T-cell (primary cell): ENCODE measurements at regions not wholly inside any gene's neighbourhood (a gene's known extent, or its start where the extent isn't known, plus 50 kb on each side); places are given as distances from the start of the nearest gene placed in this dataset.

Source experiments
- ATAC-seq, 4 experiments: fragments of 200-7000 bp in 3 of 4; fragments of 150-1000 bp in 1 of 4; cut with Tn5 transposase; replicated peaks in 1 of 4; 1 replicate in 3 of 4; 2 replicates in 1 of 4; pipeline ENCODE4 v1.10.0; 2021; ENCODE audit warnings: moderate library complexity in 3 of 4, mild to moderate bottlenecking in 2 of 4, moderate number of reproducible peaks in 1 of 4
- CTCF ChIA-PET, 2 donors: fragments of 300-600 bp; sonication (Branson Sonifier 250); formaldehyde crosslinking; loops; one replicate each; lab custom pipeline; 2022; ENCODE audit warnings: antibody characterized with exemption in 2 of 2; lab: Charles Lee
- POLR2A ChIA-PET, 2 donors: fragments of 300-600 bp; sonication (Branson Sonifier 250); formaldehyde crosslinking; loops; one replicate each; lab custom pipeline; 2022; ENCODE audit warnings: antibody characterized with exemption in 2 of 2; lab: Charles Lee
- DNase-seq, 35 experiments: peaks; one replicate each; pipeline versions ENCODE4 v3.0.0 to v3.0.0-alpha.2; 2013 to 2023
- H3K27ac ChIP-seq: one replicate; pipeline ENCODE4 v1.5.1; 2013; ENCODE audit warnings: low read length
- H3K27me3 ChIP-seq, 2 experiments: replicated peaks in 1 of 2; 1 replicate in 1 of 2; 2 replicates in 1 of 2; pipeline versions ENCODE4 v1.6.1 to v1.7.0; 2013; ENCODE audit warnings: low read length in 1 of 2, mixed read lengths in 1 of 2; ENCODE audit not compliant: control insufficient read depth in 2 of 2, insufficient read depth in 2 of 2; ENCODE audit errors: extremely low read depth in 1 of 2
- H3K36me3 ChIP-seq, 2 donors: 1 replicate in 1 of 2; 2 replicates in 1 of 2; pipeline versions ENCODE4 v1.6.1 to v1.7.0; 2013; ENCODE audit warnings: low read length in 1 of 2; ENCODE audit not compliant: control insufficient read depth in 2 of 2, insufficient read depth in 1 of 2; ENCODE audit errors: extremely low read depth in 1 of 2
- H3K4me1 ChIP-seq, 2 experiments: 1 replicate in 1 of 2; 2 replicates in 1 of 2; pipeline versions ENCODE4 v1.6.1 to v1.7.0; 2013; ENCODE audit warnings: low read length in 2 of 2, mixed read lengths in 1 of 2; ENCODE audit not compliant: insufficient read depth in 2 of 2, control insufficient read depth in 1 of 2; ENCODE audit errors: extremely low read depth in 1 of 2
- H3K4me3 ChIP-seq, 2 donors: 1 replicate in 1 of 2; 2 replicates in 1 of 2; pipeline versions ENCODE4 v1.5.1 to v1.7.0; 2013; ENCODE audit warnings: mild to moderate bottlenecking in 2 of 2, low read length in 1 of 2, moderate library complexity in 1 of 2; ENCODE audit not compliant: control insufficient read depth in 1 of 2; ENCODE audit errors: extremely low read depth in 1 of 2
- H3K9me3 ChIP-seq: 2 replicates; pipeline ENCODE4 v1.7.0; 2013
- H3K27ac Mint-ChIP-seq, 2 donors: one replicate each; pipeline ENCODE4 v1.8.0; 2020 to 2021; ENCODE audit warnings: mild to moderate bottlenecking in 2 of 2, mixed read lengths in 2 of 2
- H3K27me3 Mint-ChIP-seq, 2 donors: one replicate each; pipeline ENCODE4 v1.8.0; 2021 to 2022; ENCODE audit warnings: mixed read lengths in 2 of 2
- H3K36me3 Mint-ChIP-seq: one replicate; pipeline ENCODE4 v1.8.0; 2021; ENCODE audit warnings: mixed read lengths
- H3K4me1 Mint-ChIP-seq, 3 donors: one replicate each; pipeline ENCODE4 v1.8.0; 2020 to 2022; ENCODE audit warnings: mixed read lengths in 3 of 3, mild to moderate bottlenecking in 1 of 3
- H3K4me3 Mint-ChIP-seq, 3 donors: one replicate each; pipeline ENCODE4 v1.8.0; 2020 to 2022; ENCODE audit warnings: mild to moderate bottlenecking in 3 of 3, mixed read lengths in 3 of 3, moderate library complexity in 3 of 3
- H3K9me3 Mint-ChIP-seq, 3 donors: one replicate each; pipeline ENCODE4 v1.8.0; 2020 to 2022; ENCODE audit warnings: mixed read lengths in 3 of 3
- WGBS: methylation state at CpG from one replicate; pipeline ENCODE4 v1.1.5; 2013; ENCODE audit warnings: missing lambda C conversion rate; ENCODE audit not compliant: insufficient coverage; 5-methylcytosine and 5-hydroxymethylcytosine counted together

DNA sequence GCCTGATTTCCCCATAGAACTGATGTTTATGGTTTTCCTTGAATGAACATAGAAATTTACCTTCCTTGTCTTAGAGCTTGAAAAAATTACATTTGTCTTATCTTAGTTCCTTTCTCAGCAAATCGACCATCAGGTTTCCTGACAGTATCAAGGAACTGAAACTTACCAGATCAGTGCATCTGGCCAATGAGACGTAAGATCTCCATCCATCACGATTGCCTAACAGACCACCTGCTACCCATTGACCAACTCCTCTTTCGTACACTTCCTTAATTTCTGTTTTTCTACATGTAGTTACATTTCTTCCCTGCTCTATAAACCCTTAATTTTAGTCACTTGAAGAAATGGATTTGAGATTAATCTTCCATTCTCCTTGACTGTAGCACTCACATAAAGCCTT is 57.4 kb upstream of the TMPRSS15 start:
- Mint-ChIP-seq H3K4me1 (no peaks in the 10 kb centered on the region), H3K9me3 (peaks cover 0 to 15% (median 4%) of the 10 kb centered on the region in 3 donors), H3K27me3 (no peaks in the 10 kb centered on the region), H3K36me3 (no peaks in the 10 kb centered on the region), H3K27ac (no peak overlapping the region), H3K4me3 (no peak overlapping the region)
- Histone ChIP-seq H3K27ac (no peak overlapping the region), H3K9me3 (no peaks in the 10 kb centered on the region), H3K4me3 (no peak overlapping the region), H3K36me3 (no peaks in the 10 kb centered on the region), H3K4me1 (no peaks in the 10 kb centered on the region), H3K27me3 (no peaks in the 10 kb centered on the region)
- ATAC-seq = no peak
- no peak for DNase-seq
- POLR2A ChIA-PET = no interaction called here
- 49% methylated on average over 3 of the region's 4 CpGs for WGBS
- CTCF ChIA-PET = no interaction called here

DNA sequence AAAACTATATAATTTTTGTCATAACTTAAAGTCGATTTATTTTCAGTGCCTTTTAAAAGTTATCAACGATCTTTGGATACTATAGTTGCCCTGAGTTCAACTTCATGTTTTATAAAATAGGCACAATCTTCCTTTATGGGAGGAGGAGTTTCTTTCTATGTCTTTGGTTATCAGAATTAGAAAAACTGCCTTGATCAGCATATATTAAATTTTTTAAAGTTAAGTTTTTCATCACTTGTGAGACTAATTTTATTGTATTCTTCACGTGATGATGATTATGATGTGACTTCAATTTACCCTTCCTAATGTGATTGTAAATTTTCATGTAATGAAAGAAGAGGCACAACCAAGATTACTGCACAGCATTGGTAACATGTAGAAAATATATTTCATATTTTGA is 58.2 kb upstream of the TMPRSS15 start:
- Histone ChIP-seq H3K9me3 (no peaks in the 10 kb centered on the region), H3K27me3 (no peaks in the 10 kb centered on the region), H3K4me3 (no peak overlapping the region), H3K27ac (no peak overlapping the region), H3K36me3 (no peaks in the 10 kb centered on the region), H3K4me1 (no peaks in the 10 kb centered on the region)
- Mint-ChIP-seq H3K9me3 (peaks cover 0 to 20% (median 4%) of the 10 kb centered on the region in 3 donors), H3K36me3 (no peaks in the 10 kb centered on the region), H3K4me1 (no peaks in the 10 kb centered on the region), H3K4me3 (no peak overlapping the region), H3K27ac (no peak overlapping the region), H3K27me3 (no peaks in the 10 kb centered on the region)
- ATAC-seq (no peak), DNase-seq (no peak)
- CTCF ChIA-PET = no interaction called here
- POLR2A ChIA-PET = no interaction called here
- WGBS = no CpG with 5 or more reads among the region's 3 CpGs

GRCh38 chr21:18467715-18468114 is 64.1 kb upstream of the TMPRSS15 start:
- Mint-ChIP-seq H3K27ac (no peak overlapping the region), H3K4me3 (no peak overlapping the region), H3K4me1 (no peaks in the 10 kb centered on the region), H3K36me3 (no peaks in the 10 kb centered on the region), H3K9me3 (peaks cover 3 to 15% (median 4%) of the 10 kb centered on the region in 3 donors), H3K27me3 (no peaks in the 10 kb centered on the region)
- no peak for ATAC-seq
- CTCF ChIA-PET = no interaction called here
- Histone ChIP-seq H3K9me3 (no peaks in the 10 kb centered on the region), H3K27ac (no peak overlapping the region), H3K4me1 (no peaks in the 10 kb centered on the region), H3K27me3 (no peaks in the 10 kb centered on the region), H3K36me3 (no peaks in the 10 kb centered on the region), H3K4me3 (no peak overlapping the region)
- POLR2A ChIA-PET = no interaction called here
- WGBS = no CpG with 5 or more reads among the region's 2 CpGs
- no peak for DNase-seq

DNA sequence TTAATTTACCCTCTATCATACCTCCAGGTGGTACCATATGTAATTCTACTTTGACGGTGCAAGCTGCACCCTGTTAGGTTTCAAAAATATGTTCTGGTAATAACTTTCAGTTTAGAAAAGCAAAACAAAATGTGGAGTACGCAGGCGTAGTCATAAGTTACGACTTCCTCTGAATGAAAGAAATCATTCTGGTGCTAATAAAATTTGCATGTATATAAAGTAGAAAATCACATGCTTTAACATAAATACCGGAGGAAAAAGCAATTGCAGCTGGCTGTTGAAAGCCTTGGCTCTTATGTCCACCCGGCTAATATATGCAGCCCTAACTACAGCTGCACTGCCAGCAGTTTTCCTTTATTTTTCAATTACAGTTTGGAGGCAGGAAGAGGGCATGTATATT is 65.2 kb upstream of the TMPRSS15 start:
- Histone ChIP-seq H3K4me1 (no peaks in the 10 kb centered on the region), H3K36me3 (no peaks in the 10 kb centered on the region), H3K4me3 (no peak overlapping the region), H3K27me3 (no peaks in the 10 kb centered on the region), H3K9me3 (no peaks in the 10 kb centered on the region), H3K27ac (no peak overlapping the region)
- DNase-seq (no peak), ATAC-seq (no peak)
- H3K27me3 Mint-ChIP-seq = no peaks in the 10 kb centered on the region
- WGBS = no CpG with 5 or more reads among the region's 6 CpGs
- CTCF ChIA-PET = no interaction called here
- no peaks in the 10 kb centered on the region for H3K36me3 Mint-ChIP-seq
- no peak overlapping the region for H3K4me3 Mint-ChIP-seq
- H3K27ac Mint-ChIP-seq = no peak overlapping the region
- POLR2A ChIA-PET = interaction anchor here in 1 of 2 donors (0.6 kb wide), 1 partner anchor 801 kb away, joined by 3 read pairs; no protein-coding TSS in a partner anchor
- H3K4me1 Mint-ChIP-seq = no peaks in the 10 kb centered on the region
- H3K9me3 Mint-ChIP-seq = peaks cover 3 to 10% (median 4%) of the 10 kb centered on the region in 3 donors

DNA sequence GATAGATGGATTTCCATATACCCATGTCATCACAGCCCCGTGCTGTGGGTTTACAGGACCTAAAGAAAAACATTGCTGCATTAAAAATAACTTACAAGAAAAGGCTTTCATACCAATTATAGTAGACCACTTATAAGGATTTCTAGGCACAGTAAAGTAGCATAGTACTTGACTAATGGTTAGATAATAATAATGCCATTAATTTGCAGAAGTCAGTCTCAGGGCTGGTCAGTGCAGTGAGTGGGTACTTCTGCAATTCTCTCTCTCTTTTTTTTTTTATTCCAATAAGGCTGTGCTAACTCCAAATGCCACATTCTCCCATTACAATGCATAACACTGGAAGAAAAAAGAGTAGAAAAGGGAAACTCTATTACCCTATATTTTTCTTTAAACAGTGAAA is 73.1 kb upstream of the TMPRSS15 start:
- POLR2A ChIA-PET = no interaction called here
- H3K36me3 Mint-ChIP-seq = no peaks in the 10 kb centered on the region
- no peaks in the 10 kb centered on the region for H3K27me3 Mint-ChIP-seq
- no peaks in the 10 kb centered on the region for H3K9me3 ChIP-seq
- H3K27ac Mint-ChIP-seq = no peak overlapping the region
- H3K4me1 Mint-ChIP-seq = no peaks in the 10 kb centered on the region
- H3K9me3 Mint-ChIP-seq = peaks cover 0 to 4% (median 4%) of the 10 kb centered on the region in 3 donors
- H3K4me1 ChIP-seq = no peaks in the 10 kb centered on the region
- CTCF ChIA-PET = no interaction called here
- WGBS = no CpG with 5 or more reads among the region's 1 CpG
- H3K36me3 ChIP-seq = no peaks in the 10 kb centered on the region
- H3K4me3 ChIP-seq = no peak overlapping the region
- H3K27me3 ChIP-seq = no peaks in the 10 kb centered on the region
- ATAC-seq (no peak), DNase-seq (no peak)
- H3K4me3 Mint-ChIP-seq = no peak overlapping the region
- H3K27ac ChIP-seq = no peak overlapping the region

GRCh38 chr21:18477043-18477442 is 73.5 kb upstream of the TMPRSS15 start:
- WGBS = 72% methylated on average over 5 of the region's 7 CpGs
- H3K9me3 ChIP-seq = no peaks in the 10 kb centered on the region
- no peaks in the 10 kb centered on the region for H3K36me3 ChIP-seq
- no peaks in the 10 kb centered on the region for H3K36me3 Mint-ChIP-seq
- H3K27me3 ChIP-seq = no peaks in the 10 kb centered on the region
- H3K27ac ChIP-seq = no peak overlapping the region
- H3K4me3 ChIP-seq = no peak overlapping the region
- no peaks in the 10 kb centered on the region for H3K4me1 Mint-ChIP-seq
- no peaks in the 10 kb centered on the region for H3K27me3 Mint-ChIP-seq
- DNase-seq (no peak), ATAC-seq (no peak)
- no peak overlapping the region for H3K27ac Mint-ChIP-seq
- CTCF ChIA-PET = no interaction called here
- H3K4me3 Mint-ChIP-seq = no peak overlapping the region
- POLR2A ChIA-PET = no interaction called here
- no peaks in the 10 kb centered on the region for H3K4me1 ChIP-seq
- peaks cover 0 to 4% (median 4%) of the 10 kb centered on the region in 3 donors for H3K9me3 Mint-ChIP-seq

DNA sequence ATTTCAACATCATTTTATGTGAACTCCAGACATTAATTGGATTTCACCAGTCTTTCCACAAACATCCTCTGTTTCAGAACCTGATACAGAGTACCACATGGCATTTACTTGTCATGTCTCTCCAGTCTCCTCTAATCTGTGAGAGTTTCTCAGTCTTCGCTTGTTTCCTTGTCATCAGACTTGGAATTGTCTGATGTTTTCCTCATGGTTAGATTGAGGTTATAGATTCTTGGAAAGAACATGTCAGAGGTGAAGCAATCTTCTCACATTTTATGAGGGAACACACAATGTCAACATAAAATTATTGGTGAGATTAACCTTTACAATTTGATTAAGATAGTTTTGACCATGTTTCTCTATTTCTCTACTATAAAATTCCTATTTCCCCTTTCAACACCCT is 74.9 kb upstream of the TMPRSS15 start:
- Mint-ChIP-seq H3K4me3 (no peak overlapping the region), H3K9me3 (peaks cover 0 to 4% (median 4%) of the 10 kb centered on the region in 3 donors), H3K27me3 (no peaks in the 10 kb centered on the region), H3K27ac (no peak overlapping the region), H3K4me1 (no peaks in the 10 kb centered on the region), H3K36me3 (no peaks in the 10 kb centered on the region)
- no peak overlapping the region for H3K4me3 ChIP-seq
- DNase-seq (no peak), ATAC-seq (no peak)
- ChIA-PET CTCF (no interaction called here), POLR2A (no interaction called here)
- H3K9me3 ChIP-seq = no peaks in the 10 kb centered on the region
- no peak overlapping the region for H3K27ac ChIP-seq
- H3K36me3 ChIP-seq = no peaks in the 10 kb centered on the region
- WGBS = no CpG with 5 or more reads among the region's 1 CpG
- no peaks in the 10 kb centered on the region for H3K4me1 ChIP-seq
- no peaks in the 10 kb centered on the region for H3K27me3 ChIP-seq
